Hepatocyte (in vitro differentiated cells): ENCODE measurements at regions not wholly inside any gene's neighbourhood (a gene's known extent, or its start where the extent isn't known, plus 50 kb on each side); places are given as distances from the start of the nearest gene placed in this dataset.

ENCODE experiments used
- DNase-seq: peaks from one replicate; pipeline ENCODE4 v3.0.0-alpha.2; 2016; ENCODE audit warnings: low spot score
- H2AFZ ChIP-seq: fragments of 200-600 bp; sonication (generic); 2 replicates; pipeline ENCODE4 v1.6.0; 2016; ENCODE audit warnings: antibody characterized with exemption, mild to moderate bottlenecking
- H3K27ac ChIP-seq: fragments of 200-600 bp; sonication (generic); 2 replicates; pipeline ENCODE4 v1.5.1; 2016; ENCODE audit warnings: mild to moderate bottlenecking
- H3K27me3 ChIP-seq: fragments of 200-600 bp; sonication (generic); 2 replicates; pipeline ENCODE4 v1.6.1; 2016
- H3K36me3 ChIP-seq: fragments of 200-600 bp; sonication (generic); replicated peaks from 2 replicates; pipeline ENCODE4 v1.5.1; 2016; ENCODE audit warnings: low read depth; ENCODE audit not compliant: insufficient read depth
- H3K4me1 ChIP-seq: fragments of 200-600 bp; sonication (generic); 2 replicates; pipeline ENCODE4 v1.5.1; 2016; ENCODE audit warnings: mild to moderate bottlenecking, moderate library complexity; ENCODE audit not compliant: insufficient read depth
- H3K4me2 ChIP-seq: fragments of 200-600 bp; sonication (generic); 2 replicates; pipeline ENCODE4 v1.6.0; 2016
- H3K4me3 ChIP-seq: fragments of 200-600 bp; sonication (generic); 2 replicates; pipeline ENCODE4 v1.5.1; 2016; ENCODE audit warnings: mild to moderate bottlenecking
- H3K79me2 ChIP-seq: fragments of 200-600 bp; sonication (generic); 2 replicates; pipeline ENCODE4 v1.6.0; 2017; ENCODE audit warnings: mild to moderate bottlenecking
- H3K9me2 ChIP-seq: fragments of 200-600 bp; sonication (generic); replicated peaks from 2 replicates; pipeline ENCODE4 v1.6.0; 2017; ENCODE audit warnings: mild to moderate bottlenecking; ENCODE audit not compliant: insufficient read depth
- H3K9me3 ChIP-seq: fragments of 200-600 bp; sonication (generic); 2 replicates; pipeline ENCODE4 v1.5.1; 2016; ENCODE audit warnings: low read depth, mild to moderate bottlenecking
- H4K20me1 ChIP-seq: fragments of 200-600 bp; sonication (generic); 2 replicates; pipeline ENCODE4 v1.6.0; 2016; ENCODE audit warnings: mild to moderate bottlenecking; ENCODE audit not compliant: insufficient read depth, poor library complexity, severe bottlenecking
- EZH2 ChIP-seq: fragments of 200-600 bp; sonication (generic); IDR thresholded peaks from 2 replicates; pipeline ENCODE4 v1.6.1; 2016; ENCODE audit warnings: antibody characterized with exemption, mild to moderate bottlenecking, borderline replicate concordance
- EZH2phosphoT487 ChIP-seq: fragments of 200-600 bp; sonication (generic); IDR thresholded peaks from one replicate; pipeline ENCODE4 v1.6.1; 2018; ENCODE audit warnings: antibody characterized with exemption, mild to moderate bottlenecking, low read depth, moderate library complexity; ENCODE audit not compliant: unreplicated experiment, severe bottlenecking
- WGBS: methylation state at CpG from one replicate; pipeline ENCODE4 v1.1.6; 2016; ENCODE audit warnings: low lambda C conversion rate; ENCODE audit errors: missing lambda C conversion rate; 5-methylcytosine and 5-hydroxymethylcytosine counted together
- TF ChIP-seq, protein P1 (sequence below): fragments of 200-600 bp; sonication (generic); IDR thresholded peaks from 2 replicates; pipeline ENCODE4 v1.5.1; 2016; ENCODE audit warnings: antibody characterized with exemption, mild to moderate bottlenecking; ENCODE audit not compliant: poor library complexity

DNA sequence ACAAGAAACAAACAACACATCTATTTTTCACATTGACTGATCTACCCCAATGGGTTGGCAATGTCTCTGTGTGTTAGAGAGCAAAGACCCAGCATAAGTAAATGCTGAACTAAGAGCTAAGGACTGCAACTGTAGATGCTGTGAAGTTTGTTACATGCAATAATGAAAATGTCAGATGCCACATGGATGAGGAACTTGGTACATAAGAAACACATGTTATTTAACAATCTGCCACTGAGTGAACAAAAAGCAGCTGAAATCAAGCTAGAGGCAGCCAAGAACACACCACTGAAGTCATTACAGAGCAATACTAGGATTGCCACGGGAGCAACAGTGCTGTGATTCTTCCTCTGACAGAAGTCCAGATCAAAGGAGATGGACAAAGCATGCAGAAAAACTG, 389.4 kb downstream of the CDH2 start:
- H3K4me2 ChIP-seq = no peak overlapping the region
- H3K4me1 ChIP-seq = no peaks in the 10 kb centered on the region
- H3K36me3 ChIP-seq = no peaks in the 10 kb centered on the region
- TF ChIP-seq EZH2 (no peak), EZH2phosphoT487 (no peak)
- TF ChIP-seq, protein P1, sequence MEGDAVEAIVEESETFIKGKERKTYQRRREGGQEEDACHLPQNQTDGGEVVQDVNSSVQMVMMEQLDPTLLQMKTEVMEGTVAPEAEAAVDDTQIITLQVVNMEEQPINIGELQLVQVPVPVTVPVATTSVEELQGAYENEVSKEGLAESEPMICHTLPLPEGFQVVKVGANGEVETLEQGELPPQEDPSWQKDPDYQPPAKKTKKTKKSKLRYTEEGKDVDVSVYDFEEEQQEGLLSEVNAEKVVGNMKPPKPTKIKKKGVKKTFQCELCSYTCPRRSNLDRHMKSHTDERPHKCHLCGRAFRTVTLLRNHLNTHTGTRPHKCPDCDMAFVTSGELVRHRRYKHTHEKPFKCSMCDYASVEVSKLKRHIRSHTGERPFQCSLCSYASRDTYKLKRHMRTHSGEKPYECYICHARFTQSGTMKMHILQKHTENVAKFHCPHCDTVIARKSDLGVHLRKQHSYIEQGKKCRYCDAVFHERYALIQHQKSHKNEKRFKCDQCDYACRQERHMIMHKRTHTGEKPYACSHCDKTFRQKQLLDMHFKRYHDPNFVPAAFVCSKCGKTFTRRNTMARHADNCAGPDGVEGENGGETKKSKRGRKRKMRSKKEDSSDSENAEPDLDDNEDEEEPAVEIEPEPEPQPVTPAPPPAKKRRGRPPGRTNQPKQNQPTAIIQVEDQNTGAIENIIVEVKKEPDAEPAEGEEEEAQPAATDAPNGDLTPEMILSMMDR = no peak
- no peaks in the 10 kb centered on the region for H3K9me3 ChIP-seq
- no peaks in the 10 kb centered on the region for H3K27me3 ChIP-seq
- H3K27ac ChIP-seq = no peak overlapping the region
- H2AFZ ChIP-seq = no peak overlapping the region
- H3K4me3 ChIP-seq = no peak overlapping the region
- no peak for DNase-seq
- H3K79me2 ChIP-seq = no peaks in the 10 kb centered on the region
- 50% methylated on average over 1 of the region's 1 CpG for WGBS
- H3K9me2 ChIP-seq = no peaks in the 10 kb centered on the region
- no peaks in the 10 kb centered on the region for H4K20me1 ChIP-seq

DNA sequence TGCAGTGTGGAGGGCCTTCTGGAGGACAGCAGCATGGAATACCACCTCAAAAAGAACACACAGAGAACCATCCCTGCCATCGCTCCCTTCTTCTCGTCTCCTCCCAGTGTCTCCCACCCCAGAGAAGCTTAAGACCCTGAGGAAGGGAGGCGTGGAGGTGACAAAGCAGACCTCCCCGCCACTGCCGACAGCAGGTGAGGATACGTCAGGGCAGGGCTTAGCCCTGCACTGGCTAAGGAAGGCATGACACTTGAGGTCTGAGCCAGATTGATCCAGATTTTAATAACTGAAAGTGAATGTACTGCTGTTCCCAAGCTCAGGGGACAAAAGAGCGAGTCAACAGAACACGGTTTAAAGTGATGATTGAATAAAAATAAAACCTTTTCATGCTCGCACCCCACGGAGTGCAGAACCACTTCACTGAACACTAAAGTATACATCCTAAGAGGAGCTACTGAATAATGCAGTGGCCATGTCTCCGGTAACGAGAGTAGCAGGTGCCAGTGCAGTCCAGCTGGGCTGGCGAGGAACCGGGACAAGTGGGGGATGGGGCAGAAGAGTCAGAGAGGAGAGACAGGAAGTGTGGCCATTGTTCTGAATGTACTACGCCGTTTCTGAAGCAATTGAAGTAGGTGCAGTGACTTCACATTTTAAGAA, 391.0 kb downstream of the CDH2 start:
- no peak for TF ChIP-seq EZH2phosphoT487
- TF ChIP-seq, protein P1 = no peak
- no peak for TF ChIP-seq EZH2
- H3K4me2 ChIP-seq = no peak overlapping the region
- H3K27ac ChIP-seq = no peak overlapping the region
- H3K9me2 ChIP-seq = no peaks in the 10 kb centered on the region
- WGBS = 95% methylated on average over 16 of the region's 16 CpGs
- H2AFZ ChIP-seq = no peak overlapping the region
- H3K36me3 ChIP-seq = no peaks in the 10 kb centered on the region
- no peaks in the 10 kb centered on the region for H4K20me1 ChIP-seq
- H3K79me2 ChIP-seq = no peaks in the 10 kb centered on the region
- no peak for DNase-seq
- H3K4me1 ChIP-seq = no peaks in the 10 kb centered on the region
- H3K4me3 ChIP-seq = no peak overlapping the region
- H3K27me3 ChIP-seq = no peaks in the 10 kb centered on the region
- H3K9me3 ChIP-seq = no peaks in the 10 kb centered on the region

DNA sequence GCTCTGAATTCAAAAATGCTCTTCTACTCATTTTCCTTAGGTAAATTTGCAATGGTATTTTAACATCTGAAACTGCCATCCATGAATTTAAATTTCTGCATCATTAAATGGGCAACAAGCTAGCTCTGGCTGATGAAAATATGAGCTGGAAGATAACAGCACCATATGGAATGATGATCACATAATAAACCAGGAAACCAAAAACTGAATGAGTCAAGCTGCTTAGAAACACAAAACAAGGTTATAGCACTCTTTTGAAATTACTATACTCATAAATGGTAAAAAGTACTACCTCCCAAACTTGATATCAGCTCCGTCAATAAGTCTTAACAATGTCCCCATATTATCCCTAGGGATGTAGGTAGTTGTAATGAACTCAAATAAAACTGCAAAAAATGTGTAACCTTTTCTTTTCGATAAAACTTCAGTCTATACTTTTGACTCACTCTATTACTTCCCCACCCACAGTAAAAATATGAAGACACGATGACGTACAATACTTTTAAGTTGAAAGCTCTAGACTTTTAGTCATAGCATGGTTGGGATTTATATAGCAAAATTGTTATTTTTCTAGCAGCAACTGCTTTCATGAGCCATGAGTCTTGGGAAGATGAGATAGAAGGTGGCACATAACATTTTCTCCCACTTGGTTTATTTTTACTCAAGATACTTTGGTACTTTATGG, 396.7 kb downstream of the CDH2 start:
- Histone ChIP-seq H3K36me3 (no peaks in the 10 kb centered on the region), H3K4me2 (no peak overlapping the region), H3K4me1 (no peaks in the 10 kb centered on the region), H2AFZ (no peak overlapping the region), H3K79me2 (no peaks in the 10 kb centered on the region), H3K9me2 (no peaks in the 10 kb centered on the region), H3K27ac (no peak overlapping the region), H3K4me3 (no peak overlapping the region), H4K20me1 (no peaks in the 10 kb centered on the region), H3K27me3 (no peaks in the 10 kb centered on the region), H3K9me3 (no peaks in the 10 kb centered on the region)
- no peak for TF ChIP-seq EZH2
- TF ChIP-seq, protein P1 = no peak
- TF ChIP-seq EZH2phosphoT487 = no peak
- WGBS = 90% methylated on average over 4 of the region's 4 CpGs
- DNase-seq = no peak
